ENCODE measurements at regions not wholly inside any gene's neighbourhood (a gene's known extent, or its start where the extent isn't known, plus 50 kb on each side); places are given as distances from the start of the nearest gene placed in this dataset.

GRCh38 chr11:80553565-80553964 lies 1112.7 kb upstream of the TENM4 start:
- CTCF ChIA-PET: no interaction called here
- Histone ChIP-seq H3K4me3 (ENCODE audit: low read length) (no peak overlapping the region), H4K20me1 (ENCODE audit: low read length) (no peaks in the 10 kb centered on the region), H3K9me2 (replicated peaks; ENCODE audit: low read length) (no peaks in the 10 kb centered on the region), H3K9ac (ENCODE audit: low read length) (no peak overlapping the region), H3K4me1 (ENCODE audit: insufficient read depth, low read length) (no peaks in the 10 kb centered on the region), H3K27me3 (ENCODE audit: low read length) (no peaks in the 10 kb centered on the region), H3K27ac (ENCODE audit: low read length) (no peak overlapping the region), H2AFZ (ENCODE audit: low read length) (no peak overlapping the region), H3K4me2 (ENCODE audit: low read length) (no peak overlapping the region), H3K36me3 (ENCODE audit: low read depth, low read length) (no peaks in the 10 kb centered on the region), H3F3A (ENCODE audit: low read length, unreplicated experiment) (no peaks in the 10 kb centered on the region), H3K9me3 (ENCODE audit: low read length) (0 out of 2 replicates have a peak, but pooled peaks cover 5% of the 10 kb centered on the region), H3K79me2 (ENCODE audit: low read length) (no peaks in the 10 kb centered on the region)
- no TSS peak for BruUV-seq (replicated peaks)
- intact Hi-C loops (cut with micrococcal nuclease): no loop called here
- no peak for ATAC-seq
- POLR2A ChIA-PET (ENCODE audit: unreplicated experiment): no interaction called here
- no peak for DNase-seq
- TF ChIP-seq EZH2phosphoT487 (IDR thresholded peaks at IDR 0.05; ENCODE audit: borderline replicate concordance, low read length) (no peak), EZH2 (IDR thresholded peaks at IDR 0.05; ENCODE audit: low read length, unreplicated experiment) (no peak), CTCF (conservative IDR thresholded peaks at IDR 0.05; ENCODE audit: low read depth, low read length) (no peak)

- Histone ChIP-seq H4K20me1 (ENCODE audit: low read length) (no peaks in the 10 kb centered on the region), H2AFZ (ENCODE audit: low read length) (no peak overlapping the region), H3K9ac (ENCODE audit: low read length) (no peak overlapping the region), H3K79me2 (ENCODE audit: low read length) (no peaks in the 10 kb centered on the region), H3K9me2 (replicated peaks; ENCODE audit: low read length) (no peaks in the 10 kb centered on the region), H3K9me3 (ENCODE audit: low read length) (0 out of 2 replicates have a peak, but pooled peaks cover 7% of the 10 kb centered on the region), H3K4me3 (ENCODE audit: low read length) (no peak overlapping the region), H3K27ac (ENCODE audit: low read length) (no peak overlapping the region), H3K27me3 (ENCODE audit: low read length) (no peaks in the 10 kb centered on the region), H3F3A (ENCODE audit: low read length, unreplicated experiment) (no peaks in the 10 kb centered on the region), H3K36me3 (ENCODE audit: low read depth, low read length) (no peaks in the 10 kb centered on the region), H3K4me1 (ENCODE audit: insufficient read depth, low read length) (no peaks in the 10 kb centered on the region), H3K4me2 (ENCODE audit: low read length) (no peak overlapping the region)
- ATAC-seq (no peak), DNase-seq (no peak)
- intact Hi-C loops (cut with micrococcal nuclease): no loop called here
- no TSS peak for BruUV-seq (replicated peaks)
- TF ChIP-seq EZH2phosphoT487 (IDR thresholded peaks at IDR 0.05; ENCODE audit: borderline replicate concordance, low read length) (no peak), CTCF (conservative IDR thresholded peaks at IDR 0.05; ENCODE audit: low read depth, low read length) (no peak), EZH2 (IDR thresholded peaks at IDR 0.05; ENCODE audit: low read length, unreplicated experiment) (no peak)
- ChIA-PET POLR2A (ENCODE audit: unreplicated experiment) (no interaction called here), CTCF (no interaction called here)
Measured at GRCh38 chr11:80542704-80543103, 1101.9 kb upstream of the TENM4 start.

- H2AFZ ChIP-seq (ENCODE audit: low read length): no peak overlapping the region
- no peak overlapping the region for H3K9ac ChIP-seq (ENCODE audit: low read length)
- no peaks in the 10 kb centered on the region for H3K79me2 ChIP-seq (ENCODE audit: low read length)
- ChIA-PET CTCF (no interaction called here), POLR2A (ENCODE audit: unreplicated experiment) (no interaction called here)
- no peaks in the 10 kb centered on the region for H3K36me3 ChIP-seq (ENCODE audit: low read depth, low read length)
- no peaks in the 10 kb centered on the region for H3K9me2 ChIP-seq (replicated peaks; ENCODE audit: low read length)
- no peak overlapping the region for H3K4me3 ChIP-seq (ENCODE audit: low read length)
- H3K4me1 ChIP-seq (ENCODE audit: insufficient read depth, low read length): no peaks in the 10 kb centered on the region
- H3F3A ChIP-seq (ENCODE audit: low read length, unreplicated experiment): no peaks in the 10 kb centered on the region
- DNase-seq (no peak), ATAC-seq (no peak)
- TF ChIP-seq CTCF (conservative IDR thresholded peaks at IDR 0.05; ENCODE audit: low read depth, low read length) (no peak), EZH2phosphoT487 (IDR thresholded peaks at IDR 0.05; ENCODE audit: borderline replicate concordance, low read length) (no peak), EZH2 (IDR thresholded peaks at IDR 0.05; ENCODE audit: low read length, unreplicated experiment) (no peak)
- peaks cover 11% of the 10 kb centered on the region; the same call in 1 of the 2 replicates for H3K9me3 ChIP-seq (ENCODE audit: low read length)
- no peak overlapping the region for H3K4me2 ChIP-seq (ENCODE audit: low read length)
- H3K27me3 ChIP-seq (ENCODE audit: low read length): no peaks in the 10 kb centered on the region
- no peaks in the 10 kb centered on the region for H4K20me1 ChIP-seq (ENCODE audit: low read length)
- H3K27ac ChIP-seq (ENCODE audit: low read length): no peak overlapping the region
- intact Hi-C loops (cut with micrococcal nuclease): no loop called here
- BruUV-seq (replicated peaks): no TSS peak
Measured at GRCh38 chr11:80538040-80538439, 1097.2 kb upstream of the TENM4 start.

Data from PC-3 (cell line).